DOHH2 (cell line): ENCODE measurements at regions not wholly inside any gene's neighbourhood (a gene's known extent, or its start where the extent isn't known, plus 50 kb on each side); places are given as distances from the start of the nearest gene placed in this dataset.
A peak's percentile ranks its signal among the peaks of the same experiment; 100 is the strongest.

Source experiments
- H3F3A ChIP-seq: fragments of 200-600 bp; sonication (generic), shearing (Covaris generic); 2 replicates; pipeline ENCODE4 v1.6.0; 2016; ENCODE audit warnings: antibody characterized with exemption, mild to moderate bottlenecking; ENCODE audit not compliant: control insufficient read depth, insufficient read depth
- H3K27ac ChIP-seq: fragments of 200-600 bp; sonication (generic); 2 replicates; pipeline ENCODE4 v1.5.1; 2014; ENCODE audit warnings: low read depth, mild to moderate bottlenecking, low read length, moderate library complexity
- H3K27me3 ChIP-seq: fragments of 200-600 bp; sonication (generic); 2 replicates; pipeline ENCODE4 v1.6.1; 2014; ENCODE audit warnings: mild to moderate bottlenecking, low read length, mixed read lengths; ENCODE audit not compliant: control insufficient read depth
- H3K36me3 ChIP-seq: fragments of 200-600 bp; sonication (generic); 2 replicates; pipeline ENCODE4 v1.6.1; 2014; ENCODE audit warnings: mild to moderate bottlenecking, low read length, moderate library complexity, mixed read lengths; ENCODE audit not compliant: control insufficient read depth
- H3K4me1 ChIP-seq: fragments of 200-600 bp; sonication (generic); 2 replicates; pipeline ENCODE4 v1.6.1; 2014; ENCODE audit warnings: mild to moderate bottlenecking, low read length, mixed read lengths; ENCODE audit not compliant: control insufficient read depth
- H3K4me2 ChIP-seq: fragments of 200-600 bp; sonication (generic); 2 replicates; pipeline ENCODE4 v1.6.0; 2014; ENCODE audit warnings: mild to moderate bottlenecking, low read length, moderate library complexity
- H3K4me3 ChIP-seq: fragments of 200-600 bp; sonication (generic); 2 replicates; pipeline ENCODE4 v1.5.1; 2014; ENCODE audit warnings: mild to moderate bottlenecking, low read length, mixed read lengths
- H3K79me2 ChIP-seq: fragments of 200-600 bp; sonication (generic); 2 replicates; pipeline ENCODE4 v1.6.1; 2014; ENCODE audit warnings: mild to moderate bottlenecking, low read length, mixed read lengths; ENCODE audit not compliant: control insufficient read depth
- H3K9me2 ChIP-seq: fragments of 200-600 bp; sonication (generic); replicated peaks from 2 replicates; pipeline ENCODE4 v1.6.1; 2014; ENCODE audit warnings: mild to moderate bottlenecking, low read length, mixed read lengths; ENCODE audit not compliant: control insufficient read depth
- H3K9me3 ChIP-seq: fragments of 200-600 bp; sonication (generic); 2 replicates; pipeline ENCODE4 v1.6.1; 2014; ENCODE audit warnings: antibody characterized with exemption, low read length, mixed read lengths; ENCODE audit not compliant: control insufficient read depth, insufficient read depth
- H4K20me1 ChIP-seq: fragments of 200-600 bp; sonication (generic); 2 replicates; pipeline ENCODE4 v1.6.0; 2014; ENCODE audit warnings: low read depth, mild to moderate bottlenecking, antibody characterized with exemption, low read length, moderate library complexity; ENCODE audit not compliant: control insufficient read depth, insufficient read depth
- EZH2phosphoT487 ChIP-seq: fragments of 200-600 bp; sonication (generic); IDR thresholded peaks from 2 replicates; pipeline ENCODE4 v1.6.1; 2017; ENCODE audit warnings: borderline replicate concordance, mild to moderate bottlenecking, antibody characterized with exemption, low read length, moderate library complexity, mixed read lengths
- TF ChIP-seq, protein P1 (sequence below): fragments of 200-600 bp; sonication (generic); IDR thresholded peaks from one replicate; pipeline ENCODE4 v1.5.1; 2014; ENCODE audit warnings: antibody characterized with exemption, mild to moderate bottlenecking, low read depth, low read length; ENCODE audit not compliant: poor library complexity, severe bottlenecking

DNA sequence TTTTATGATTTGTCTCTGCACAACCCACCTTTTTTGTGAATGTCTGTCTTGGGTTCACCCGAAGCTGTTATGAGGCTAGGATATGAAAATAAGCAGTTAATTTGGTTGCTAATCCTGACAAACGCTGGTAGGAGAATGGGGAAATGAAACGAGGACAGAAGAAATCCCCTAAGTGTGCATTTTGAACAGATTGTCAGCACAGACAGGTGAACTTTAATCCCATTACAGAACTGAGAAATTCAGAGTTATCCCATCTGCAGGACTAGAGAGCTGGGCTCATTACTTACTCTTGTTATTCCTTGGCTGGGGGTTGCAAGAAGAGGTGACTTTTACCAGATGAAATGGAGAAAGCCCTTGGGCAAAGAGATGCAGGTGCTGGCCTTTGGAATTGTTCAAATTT lies 123.3 kb upstream of the NYAP2 start:
- H3K9me2 ChIP-seq: no peaks in the 10 kb centered on the region

GRCh38 chr2:225275443-225275842 lies 124.1 kb upstream of the NYAP2 start:
- peak overlapping the region; percentile 75 for H3K27ac ChIP-seq
- peaks cover 4% of the 10 kb centered on the region; the same call in 1 of the 2 replicates for H3F3A ChIP-seq
- H3K9me2 ChIP-seq: no peaks in the 10 kb centered on the region
- H3K4me3 ChIP-seq: peak overlapping the region; percentile 45
- H3K4me1 ChIP-seq: peaks cover 59% of the 10 kb centered on the region
- H4K20me1 ChIP-seq: no peaks in the 10 kb centered on the region
- H3K9me3 ChIP-seq: no peaks in the 10 kb centered on the region
- no peaks in the 10 kb centered on the region for H3K27me3 ChIP-seq
- peak overlapping the region; percentile 62 for H3K4me2 ChIP-seq
- TF ChIP-seq, protein P1, sequence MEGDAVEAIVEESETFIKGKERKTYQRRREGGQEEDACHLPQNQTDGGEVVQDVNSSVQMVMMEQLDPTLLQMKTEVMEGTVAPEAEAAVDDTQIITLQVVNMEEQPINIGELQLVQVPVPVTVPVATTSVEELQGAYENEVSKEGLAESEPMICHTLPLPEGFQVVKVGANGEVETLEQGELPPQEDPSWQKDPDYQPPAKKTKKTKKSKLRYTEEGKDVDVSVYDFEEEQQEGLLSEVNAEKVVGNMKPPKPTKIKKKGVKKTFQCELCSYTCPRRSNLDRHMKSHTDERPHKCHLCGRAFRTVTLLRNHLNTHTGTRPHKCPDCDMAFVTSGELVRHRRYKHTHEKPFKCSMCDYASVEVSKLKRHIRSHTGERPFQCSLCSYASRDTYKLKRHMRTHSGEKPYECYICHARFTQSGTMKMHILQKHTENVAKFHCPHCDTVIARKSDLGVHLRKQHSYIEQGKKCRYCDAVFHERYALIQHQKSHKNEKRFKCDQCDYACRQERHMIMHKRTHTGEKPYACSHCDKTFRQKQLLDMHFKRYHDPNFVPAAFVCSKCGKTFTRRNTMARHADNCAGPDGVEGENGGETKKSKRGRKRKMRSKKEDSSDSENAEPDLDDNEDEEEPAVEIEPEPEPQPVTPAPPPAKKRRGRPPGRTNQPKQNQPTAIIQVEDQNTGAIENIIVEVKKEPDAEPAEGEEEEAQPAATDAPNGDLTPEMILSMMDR: no peak
- TF ChIP-seq EZH2phosphoT487: no peak
- no peaks in the 10 kb centered on the region for H3K36me3 ChIP-seq
- no peaks in the 10 kb centered on the region for H3K79me2 ChIP-seq

More for the DNA sequence above, 123.3 kb upstream of the NYAP2 start:
- no peak for TF ChIP-seq EZH2phosphoT487
- TF ChIP-seq, protein P1: no peak
- Histone ChIP-seq H3K36me3 (no peaks in the 10 kb centered on the region), H3K27me3 (no peaks in the 10 kb centered on the region), H3K27ac (peak overlapping the region; percentile 75), H3K9me3 (no peaks in the 10 kb centered on the region), H3K4me2 (peak overlapping the region; percentile 62), H3K4me1 (peaks cover 52% of the 10 kb centered on the region), H3K4me3 (peak overlapping the region; percentile 45), H4K20me1 (no peaks in the 10 kb centered on the region), H3F3A (peaks cover 4% of the 10 kb centered on the region; the same call in 1 of the 2 replicates), H3K79me2 (no peaks in the 10 kb centered on the region)

- Histone ChIP-seq H3K9me2 (no peaks in the 10 kb centered on the region), H3K4me2 (peak overlapping the region; percentile 62), H3K4me1 (peaks cover 66% of the 10 kb centered on the region), H3K9me3 (no peaks in the 10 kb centered on the region), H3K36me3 (no peaks in the 10 kb centered on the region), H4K20me1 (no peaks in the 10 kb centered on the region), H3K27ac (peak overlapping the region; percentile 75), H3K27me3 (no peaks in the 10 kb centered on the region), H3K79me2 (no peaks in the 10 kb centered on the region), H3K4me3 (peak overlapping the region; percentile 45), H3F3A (peaks cover 4% of the 10 kb centered on the region; the same call in 1 of the 2 replicates)
- TF ChIP-seq, protein P1: no peak
- TF ChIP-seq EZH2phosphoT487: no peak
Measured at GRCh38 chr2:225274751-225275150, 124.8 kb upstream of the NYAP2 start.
